ENCODE measurements at regions not wholly inside any gene's neighbourhood (a gene's known extent, or its start where the extent isn't known, plus 50 kb on each side); places are given as distances from the start of the nearest gene placed in this dataset.

DNA sequence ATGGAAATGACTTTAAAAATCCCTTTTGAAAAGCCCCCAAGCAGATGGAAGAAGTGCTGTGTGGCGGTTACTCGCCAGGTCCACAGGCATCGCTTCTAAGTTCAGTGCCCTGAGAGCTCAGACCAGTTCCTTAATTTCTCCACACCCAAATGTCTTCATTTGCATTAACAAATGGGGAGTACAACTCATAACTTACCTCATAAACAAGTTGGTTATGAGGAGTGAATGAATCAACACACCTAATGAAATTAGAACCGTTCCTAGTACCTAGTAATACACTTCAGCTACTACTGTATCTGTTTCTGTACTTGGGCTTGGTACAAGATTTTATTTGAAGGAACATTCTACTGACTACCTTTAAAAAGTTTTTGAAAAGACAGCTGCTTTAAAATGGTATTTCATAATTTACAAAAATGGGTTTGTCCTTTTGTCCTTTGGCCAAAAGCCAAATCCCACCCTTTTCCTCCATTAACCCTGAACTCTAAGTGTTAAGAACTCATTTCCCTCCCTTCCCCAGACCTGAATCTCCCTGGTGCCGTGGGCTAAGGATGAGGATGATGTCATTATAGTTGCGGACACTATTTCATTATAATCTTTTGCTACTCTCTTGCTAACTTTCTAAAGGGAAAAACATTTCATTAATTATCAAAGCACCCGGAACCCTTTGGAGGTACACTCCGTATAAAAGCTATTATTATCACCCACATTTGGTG is 221.5 kb upstream of the CELF2 start:
- Mint-ChIP-seq H3K4me3 (no peak overlapping the region), H3K27me3 (peaks cover 30 to 38% of the 10 kb centered on the region in 2 donors), H3K36me3 (no peaks in the 10 kb centered on the region), H3K27ac (no peak overlapping the region), H3K9me3 (no peaks in the 10 kb centered on the region), H3K4me1 (no peaks in the 10 kb centered on the region)
- ChIA-PET POLR2A (no interaction called here), CTCF (no interaction called here)
- Histone ChIP-seq H3K27ac (ENCODE audit: low read length) (no peak overlapping the region), H3K36me3 (ENCODE audit: control insufficient read depth in 2 of 2, extremely low read depth in 1 of 2, insufficient read depth in 1 of 2, low read length in 1 of 2) (no peaks in the 10 kb centered on the region), H3K4me3 (ENCODE audit: control insufficient read depth in 1 of 2, extremely low read depth in 1 of 2, low read length in 1 of 2) (no peak overlapping the region), H3K9me3 (no peaks in the 10 kb centered on the region), H3K4me1 (ENCODE audit: control insufficient read depth in 1 of 2, extremely low read depth in 1 of 2, insufficient read depth in 2 of 2, low read length in 2 of 2) (no peaks in the 10 kb centered on the region), H3K27me3 (replicated peaks in 1 of 2; ENCODE audit: control insufficient read depth in 2 of 2, extremely low read depth in 1 of 2, insufficient read depth in 2 of 2, low read length in 1 of 2) (peaks cover 0 to 5% of the 10 kb centered on the region in 2 experiments)
- DNase-seq (no peak), ATAC-seq (replicated peaks in 1 of 4) (no peak)
- no CpG with 5 or more reads among the region's 8 CpGs for WGBS (ENCODE audit: insufficient coverage)

DNA sequence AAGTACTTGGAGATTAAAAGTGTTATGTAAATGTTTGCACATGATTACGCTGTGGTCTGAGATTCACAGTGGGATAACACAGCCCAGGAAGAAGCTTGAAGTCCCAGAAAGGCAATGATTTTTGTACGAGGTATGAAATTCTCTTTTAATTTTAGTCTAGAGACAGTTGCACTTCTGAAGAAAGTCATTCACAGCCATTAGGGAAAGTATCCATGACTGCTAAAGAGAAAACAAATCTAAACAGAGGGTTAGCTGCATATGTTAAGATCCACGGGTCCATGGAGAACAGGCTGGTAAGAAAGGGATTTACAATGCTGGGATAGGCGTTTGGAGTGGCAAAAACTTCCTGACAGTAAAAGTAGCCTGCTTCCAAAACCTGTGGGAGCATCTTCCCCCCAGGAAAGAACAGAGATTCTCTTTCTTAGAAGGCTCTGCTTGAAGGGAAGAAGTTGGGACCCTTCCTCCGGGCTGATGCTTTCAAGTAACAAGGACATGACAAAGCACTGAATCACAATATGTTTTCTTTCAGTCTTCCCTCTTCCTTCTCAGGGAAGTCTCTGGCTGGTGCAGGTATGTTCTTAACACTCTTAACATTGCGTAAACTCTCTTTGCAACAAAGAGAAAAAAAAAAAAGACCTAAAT is 220.8 kb upstream of the CELF2 start:
- no peak overlapping the region for H3K4me3 Mint-ChIP-seq
- no peak overlapping the region for H3K27ac ChIP-seq (ENCODE audit: low read length)
- CTCF ChIA-PET, result no interaction called here
- 100% methylated on average over 2 of the region's 6 CpGs for WGBS (ENCODE audit: insufficient coverage)
- peaks cover 0 to 1% (median 0%) of the 10 kb centered on the region in 3 donors for H3K9me3 Mint-ChIP-seq
- H3K4me1 ChIP-seq (ENCODE audit: control insufficient read depth in 1 of 2, extremely low read depth in 1 of 2, insufficient read depth in 2 of 2, low read length in 2 of 2), result no peaks in the 10 kb centered on the region
- no peaks in the 10 kb centered on the region for H3K36me3 ChIP-seq (ENCODE audit: control insufficient read depth in 2 of 2, extremely low read depth in 1 of 2, insufficient read depth in 1 of 2, low read length in 1 of 2)
- no peaks in the 10 kb centered on the region for H3K4me1 Mint-ChIP-seq
- no peaks in the 10 kb centered on the region for H3K36me3 Mint-ChIP-seq
- peaks cover 0 to 5% of the 10 kb centered on the region in 2 experiments for H3K27me3 ChIP-seq (replicated peaks in 1 of 2; ENCODE audit: control insufficient read depth in 2 of 2, extremely low read depth in 1 of 2, insufficient read depth in 2 of 2, low read length in 1 of 2)
- POLR2A ChIA-PET, result no interaction called here
- DNase-seq (no peak), ATAC-seq (replicated peaks in 1 of 4) (no peak)
- no peak overlapping the region for H3K4me3 ChIP-seq (ENCODE audit: control insufficient read depth in 1 of 2, extremely low read depth in 1 of 2, low read length in 1 of 2)
- no peak overlapping the region for H3K27ac Mint-ChIP-seq
- no peaks in the 10 kb centered on the region for H3K9me3 ChIP-seq
- peaks cover 26 to 34% of the 10 kb centered on the region in 2 donors for H3K27me3 Mint-ChIP-seq

DNA sequence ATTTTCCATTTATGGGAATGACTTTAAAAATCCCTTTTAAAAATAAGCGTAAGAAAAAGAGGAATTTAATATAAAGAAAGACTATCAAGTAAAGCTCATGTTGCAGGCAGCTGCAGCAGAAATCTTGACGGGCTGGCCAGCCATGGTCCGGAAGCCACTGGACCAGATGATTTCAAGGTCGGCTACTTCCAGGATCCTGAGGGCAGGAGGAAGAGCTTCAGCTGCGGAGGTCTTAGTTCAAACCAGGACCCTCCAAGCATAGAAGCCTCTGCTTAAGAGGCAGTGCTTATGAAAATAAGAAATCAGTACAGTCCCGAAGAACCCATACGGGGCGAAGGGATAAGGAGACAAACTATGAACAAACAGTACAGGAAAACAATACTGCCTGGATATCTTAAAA is 220.2 kb upstream of the CELF2 start:
- no peak for ATAC-seq (replicated peaks in 1 of 4)

DNA sequence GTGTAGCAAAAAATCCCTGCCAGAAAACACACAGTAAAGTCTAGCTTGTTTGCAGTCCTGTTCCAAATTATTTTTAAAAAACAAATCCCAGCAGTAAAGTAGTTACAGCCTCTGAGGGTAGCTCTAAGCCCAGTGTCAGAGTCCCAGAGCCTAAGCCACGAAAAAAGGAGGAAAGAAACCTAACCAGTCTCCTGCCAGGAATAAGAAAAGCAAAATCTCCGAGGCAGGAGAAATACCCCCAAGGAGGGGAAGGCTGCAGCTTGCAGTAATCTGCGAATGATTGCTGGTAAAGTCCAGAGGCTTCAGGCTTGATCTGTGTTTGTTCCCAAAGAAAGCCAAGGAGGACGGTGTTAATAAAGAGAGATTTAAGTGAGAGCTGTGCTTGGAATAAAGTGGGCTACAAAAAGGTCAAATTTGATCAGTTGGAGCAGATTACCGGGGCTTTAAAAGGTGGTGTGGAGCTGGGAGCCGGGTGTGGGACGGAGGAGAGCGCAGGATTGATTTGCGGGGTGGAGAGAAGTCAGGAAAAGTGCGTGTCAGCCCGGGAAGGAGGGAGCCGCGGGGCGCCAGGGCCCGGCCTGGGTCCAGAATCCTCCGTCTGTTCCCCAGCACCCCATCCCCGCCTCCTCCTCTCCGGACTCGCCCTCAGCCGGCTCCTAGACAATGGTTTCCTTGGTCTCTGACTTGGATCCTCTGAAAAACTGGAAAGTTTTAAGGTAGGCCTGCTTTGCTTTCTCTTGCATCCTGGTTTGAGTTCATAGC is 219.4 kb upstream of the CELF2 start:
- Mint-ChIP-seq H3K36me3 (no peaks in the 10 kb centered on the region), H3K27ac (no peak overlapping the region), H3K4me1 (no peaks in the 10 kb centered on the region), H3K27me3 (peaks cover 23 to 27% of the 10 kb centered on the region in 2 donors), H3K4me3 (no peak overlapping the region), H3K9me3 (peaks cover 0 to 2% (median 0%) of the 10 kb centered on the region in 3 donors)
- POLR2A ChIA-PET, result no interaction called here
- ATAC-seq (replicated peaks in 1 of 4), result no peak
- 83% methylated on average over 13 of the region's 20 CpGs for WGBS (ENCODE audit: insufficient coverage)
- DNase-seq, result no peak
- CTCF ChIA-PET, result no interaction called here
- no peaks in the 10 kb centered on the region for H3K4me1 ChIP-seq (ENCODE audit: control insufficient read depth in 1 of 2, extremely low read depth in 1 of 2, insufficient read depth in 2 of 2, low read length in 2 of 2)
- H3K27ac ChIP-seq (ENCODE audit: low read length), result no peak overlapping the region
- H3K27me3 ChIP-seq (replicated peaks in 1 of 2; ENCODE audit: control insufficient read depth in 2 of 2, extremely low read depth in 1 of 2, insufficient read depth in 2 of 2, low read length in 1 of 2), result peaks cover 0 to 5% of the 10 kb centered on the region in 2 experiments
- no peaks in the 10 kb centered on the region for H3K9me3 ChIP-seq
- no peaks in the 10 kb centered on the region for H3K36me3 ChIP-seq (ENCODE audit: control insufficient read depth in 2 of 2, extremely low read depth in 1 of 2, insufficient read depth in 1 of 2, low read length in 1 of 2)
- H3K4me3 ChIP-seq (ENCODE audit: control insufficient read depth in 1 of 2, extremely low read depth in 1 of 2, low read length in 1 of 2), result no peak overlapping the region

More for the DNA sequence above, 220.2 kb upstream of the CELF2 start:
- H3K9me3 ChIP-seq, result no peaks in the 10 kb centered on the region
- peaks cover 0 to 5% of the 10 kb centered on the region in 2 experiments for H3K27me3 ChIP-seq (replicated peaks in 1 of 2; ENCODE audit: control insufficient read depth in 2 of 2, extremely low read depth in 1 of 2, insufficient read depth in 2 of 2, low read length in 1 of 2)
- H3K4me3 ChIP-seq (ENCODE audit: control insufficient read depth in 1 of 2, extremely low read depth in 1 of 2, low read length in 1 of 2), result no peak overlapping the region
- Mint-ChIP-seq H3K27ac (no peak overlapping the region), H3K4me1 (no peaks in the 10 kb centered on the region), H3K9me3 (peaks cover 0 to 2% (median 0%) of the 10 kb centered on the region in 3 donors), H3K4me3 (no peak overlapping the region), H3K27me3 (peaks cover 23 to 32% of the 10 kb centered on the region in 2 donors), H3K36me3 (no peaks in the 10 kb centered on the region)
- H3K36me3 ChIP-seq (ENCODE audit: control insufficient read depth in 2 of 2, extremely low read depth in 1 of 2, insufficient read depth in 1 of 2, low read length in 1 of 2), result no peaks in the 10 kb centered on the region
- H3K4me1 ChIP-seq (ENCODE audit: control insufficient read depth in 1 of 2, extremely low read depth in 1 of 2, insufficient read depth in 2 of 2, low read length in 2 of 2), result no peaks in the 10 kb centered on the region
- H3K27ac ChIP-seq (ENCODE audit: low read length), result no peak overlapping the region
- DNase-seq, result no peak
- ChIA-PET POLR2A (no interaction called here), CTCF (no interaction called here)
- 87% methylated on average over 3 of the region's 8 CpGs for WGBS (ENCODE audit: insufficient coverage)

DNA sequence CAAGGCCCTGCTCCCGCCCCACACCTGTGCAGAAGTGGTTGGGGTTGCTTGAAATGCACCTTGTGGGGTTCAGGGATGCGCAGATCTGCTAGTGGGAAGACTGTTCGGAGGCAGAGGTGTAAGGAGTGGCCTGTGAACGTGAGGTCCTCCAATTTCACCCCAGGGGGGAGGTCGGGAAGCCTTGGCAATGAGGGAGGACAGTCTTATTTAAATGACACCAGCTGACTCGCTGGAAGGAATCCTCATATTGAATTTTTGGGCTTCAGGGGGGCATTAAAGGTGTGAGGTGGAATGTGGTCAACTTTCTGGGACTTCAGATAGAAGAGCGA is 218.8 kb upstream of the CELF2 start:
- H3K27ac Mint-ChIP-seq, result peak overlapping the region in 1 of 2 donors; percentile 23
- no peak overlapping the region for H3K4me3 ChIP-seq (ENCODE audit: control insufficient read depth in 1 of 2, extremely low read depth in 1 of 2, low read length in 1 of 2)
- CTCF ChIA-PET, result no interaction called here
- no peak overlapping the region for H3K27ac ChIP-seq (ENCODE audit: low read length)
- H3K36me3 ChIP-seq (ENCODE audit: control insufficient read depth in 2 of 2, extremely low read depth in 1 of 2, insufficient read depth in 1 of 2, low read length in 1 of 2), result no peaks in the 10 kb centered on the region
- H3K27me3 Mint-ChIP-seq, result peaks cover 23 to 27% of the 10 kb centered on the region in 2 donors
- peaks cover 0 to 5% of the 10 kb centered on the region in 2 experiments for H3K27me3 ChIP-seq (replicated peaks in 1 of 2; ENCODE audit: control insufficient read depth in 2 of 2, extremely low read depth in 1 of 2, insufficient read depth in 2 of 2, low read length in 1 of 2)
- no peaks in the 10 kb centered on the region for H3K4me1 ChIP-seq (ENCODE audit: control insufficient read depth in 1 of 2, extremely low read depth in 1 of 2, insufficient read depth in 2 of 2, low read length in 2 of 2)
- WGBS (ENCODE audit: insufficient coverage), result 80% methylated on average over 4 of the region's 7 CpGs
- DNase-seq, result no peak
- peaks cover 0 to 2% (median 0%) of the 10 kb centered on the region in 3 donors for H3K9me3 Mint-ChIP-seq
- H3K36me3 Mint-ChIP-seq, result no peaks in the 10 kb centered on the region
- ATAC-seq (replicated peaks in 1 of 4), result no peak
- no peak overlapping the region for H3K4me3 Mint-ChIP-seq
- POLR2A ChIA-PET, result no interaction called here
- H3K4me1 Mint-ChIP-seq, result no peaks in the 10 kb centered on the region
- H3K9me3 ChIP-seq, result no peaks in the 10 kb centered on the region

DNA sequence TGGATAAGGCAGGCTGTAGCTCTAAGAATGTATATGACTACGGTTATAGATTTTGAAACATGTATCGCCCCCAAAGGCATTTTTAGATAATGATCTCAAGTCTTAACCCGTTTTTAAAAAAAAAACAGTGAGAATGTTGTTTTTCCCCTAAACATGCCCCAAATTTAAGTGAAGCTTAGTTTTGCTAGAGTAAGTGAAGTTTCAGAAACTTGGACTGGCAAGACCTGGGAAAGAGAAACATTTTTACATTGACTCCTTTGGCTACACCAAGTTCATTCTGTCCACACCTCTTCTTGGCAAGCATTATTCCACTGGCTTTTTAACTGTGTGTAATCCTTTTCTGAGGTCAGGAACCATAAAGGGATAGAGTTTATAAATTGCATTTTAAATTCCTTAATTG is 216.7 kb upstream of the CELF2 start:
- ATAC-seq (replicated peaks in 1 of 4) (no peak), DNase-seq (no peak)
- WGBS (ENCODE audit: insufficient coverage), result no CpG with 5 or more reads among the region's 3 CpGs
- H3K4me3 ChIP-seq (ENCODE audit: control insufficient read depth in 1 of 2, extremely low read depth in 1 of 2, low read length in 1 of 2), result no peak overlapping the region
- H3K27ac ChIP-seq (ENCODE audit: low read length), result no peak overlapping the region
- POLR2A ChIA-PET, result no interaction called here
- Mint-ChIP-seq H3K27ac (no peak overlapping the region), H3K4me3 (no peak overlapping the region), H3K4me1 (no peaks in the 10 kb centered on the region), H3K36me3 (no peaks in the 10 kb centered on the region), H3K9me3 (peaks cover 0 to 2% (median 0%) of the 10 kb centered on the region in 3 donors), H3K27me3 (peaks cover 19 to 21% of the 10 kb centered on the region in 2 donors)
- no peaks in the 10 kb centered on the region for H3K36me3 ChIP-seq (ENCODE audit: control insufficient read depth in 2 of 2, extremely low read depth in 1 of 2, insufficient read depth in 1 of 2, low read length in 1 of 2)
- no peaks in the 10 kb centered on the region for H3K9me3 ChIP-seq
- CTCF ChIA-PET, result no interaction called here
- H3K4me1 ChIP-seq (ENCODE audit: control insufficient read depth in 1 of 2, extremely low read depth in 1 of 2, insufficient read depth in 2 of 2, low read length in 2 of 2), result no peaks in the 10 kb centered on the region
- peaks cover 0 to 5% of the 10 kb centered on the region in 2 experiments for H3K27me3 ChIP-seq (replicated peaks in 1 of 2; ENCODE audit: control insufficient read depth in 2 of 2, extremely low read depth in 1 of 2, insufficient read depth in 2 of 2, low read length in 1 of 2)
